OCI-LY1 (cell line): ENCODE measurements at regions not wholly inside any gene's neighbourhood (a gene's known extent, or its start where the extent isn't known, plus 50 kb on each side); places are given as distances from the start of the nearest gene placed in this dataset.
A peak's percentile ranks its signal among the peaks of the same experiment; 100 is the strongest.

ENCODE experiments used
- H2AFZ ChIP-seq: fragments of 200-600 bp; sonication (generic), shearing (Covaris generic); 2 replicates; pipeline ENCODE4 v1.6.0; 2014; ENCODE audit warnings: antibody characterized with exemption, mild to moderate bottlenecking, low read length
- H3F3A ChIP-seq: fragments of 200-600 bp; sonication (generic), shearing (Covaris generic); 2 replicates; pipeline ENCODE4 v1.6.0; 2014; ENCODE audit warnings: mild to moderate bottlenecking, antibody characterized with exemption, low read length, moderate library complexity; ENCODE audit not compliant: insufficient read depth
- H3K27ac ChIP-seq: fragments of 200-600 bp; sonication (generic); 2 replicates; pipeline ENCODE4 v1.5.1; 2014; ENCODE audit warnings: low read length, mixed run types, mild to moderate bottlenecking, low read depth; ENCODE audit not compliant: poor library complexity, severe bottlenecking
- H3K27me3 ChIP-seq: fragments of 200-600 bp; sonication (generic); 2 replicates; pipeline ENCODE4 v1.6.0; 2014; ENCODE audit warnings: antibody characterized with exemption, mild to moderate bottlenecking, low read length, moderate library complexity; ENCODE audit not compliant: insufficient read depth
- H3K36me3 ChIP-seq: fragments of 200-600 bp; sonication (generic); 2 replicates; pipeline ENCODE4 v1.6.1; 2014; ENCODE audit warnings: mild to moderate bottlenecking, antibody characterized with exemption, low read length, moderate library complexity, mixed read lengths; ENCODE audit not compliant: insufficient read depth
- H3K4me1 ChIP-seq: fragments of 200-600 bp; sonication (generic); 2 replicates; pipeline ENCODE4 v1.5.1; 2014; ENCODE audit warnings: mild to moderate bottlenecking, low read length, moderate library complexity; ENCODE audit not compliant: insufficient read depth, severe bottlenecking
- H3K4me2 ChIP-seq: fragments of 200-600 bp; sonication (generic), shearing (Covaris generic); 2 replicates; pipeline ENCODE4 v1.6.1; 2014; ENCODE audit warnings: low read length
- H3K4me3 ChIP-seq: fragments of 200-600 bp; sonication (generic); 2 replicates; pipeline ENCODE4 v1.5.1; 2014; ENCODE audit warnings: low read length, low read depth, mild to moderate bottlenecking, mixed read lengths; ENCODE audit not compliant: poor library complexity, severe bottlenecking
- H3K79me2 ChIP-seq: fragments of 200-600 bp; shearing (Covaris generic); 2 replicates; pipeline ENCODE4 v1.6.1; 2016; ENCODE audit warnings: mixed run types, low read length, mixed read lengths; ENCODE audit not compliant: insufficient read depth
- H3K9ac ChIP-seq: fragments of 200-600 bp; sonication (generic), shearing (Covaris generic); 2 replicates; pipeline ENCODE4 v1.6.1; 2014; ENCODE audit warnings: mild to moderate bottlenecking, low read length, mixed read lengths
- H3K9me2 ChIP-seq: fragments of 200-600 bp; sonication (generic), shearing (Covaris generic); 2 replicates; pipeline ENCODE4 v1.6.1; 2014; ENCODE audit warnings: low read depth, mild to moderate bottlenecking, low read length, mixed read lengths
- H3K9me3 ChIP-seq: fragments of 200-600 bp; shearing (Covaris generic); 2 replicates; pipeline ENCODE4 v1.6.1; 2014; ENCODE audit warnings: low read length, mixed read lengths
- H4K20me1 ChIP-seq: fragments of 200-600 bp; sonication (generic), shearing (Covaris generic); 2 replicates; pipeline ENCODE4 v1.6.0; 2016; ENCODE audit warnings: mild to moderate bottlenecking, low read length; ENCODE audit not compliant: insufficient read depth
- EZH2 ChIP-seq: fragments of 200-600 bp; sonication (generic), shearing (Covaris generic); IDR thresholded peaks from 2 replicates; pipeline ENCODE4 v1.8.0; 2017; ENCODE audit warnings: borderline replicate concordance, mixed run types, mild to moderate bottlenecking, antibody characterized with exemption, low read length, moderate library complexity, mixed read lengths
- TF ChIP-seq, protein P1 (sequence below): fragments of 200-600 bp; sonication (generic), shearing (Covaris generic); IDR thresholded peaks from 2 replicates; pipeline ENCODE4 v1.5.1; 2017; ENCODE audit warnings: mild to moderate bottlenecking, antibody characterized with exemption, low read length, moderate library complexity, mixed read lengths

DNA sequence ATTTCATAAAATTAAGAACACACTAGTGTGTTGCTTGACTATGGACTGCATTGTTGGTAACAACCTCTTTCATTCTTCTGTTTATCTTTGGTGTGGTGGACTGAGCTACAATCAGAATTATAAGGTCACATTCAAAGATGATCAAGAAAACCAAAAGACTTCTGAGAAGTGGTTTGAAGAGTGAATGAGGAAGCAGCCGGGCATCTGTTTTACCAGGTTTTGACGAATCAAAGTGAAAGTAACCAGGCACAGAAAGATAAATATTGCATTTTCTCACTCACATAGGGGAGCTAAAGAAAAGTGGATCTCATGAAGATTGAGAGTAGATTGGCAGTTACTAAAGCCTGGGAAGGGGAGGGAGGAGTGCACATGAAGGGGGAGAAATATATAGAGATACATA is 589.1 kb downstream of the ZNF608 start:
- Histone ChIP-seq H2AFZ (peak overlapping the region; percentile 53), H4K20me1 (no peaks in the 10 kb centered on the region), H3K36me3 (no peaks in the 10 kb centered on the region), H3K27me3 (no peaks in the 10 kb centered on the region), H3K9ac (peak overlapping the region; percentile 52), H3K4me2 (peak overlapping the region; percentile 71), H3K27ac (peak overlapping the region; percentile 65), H3K4me1 (peaks cover 55% of the 10 kb centered on the region), H3K9me3 (peaks cover 23% of the 10 kb centered on the region), H3K79me2 (no peaks in the 10 kb centered on the region), H3F3A (no peaks in the 10 kb centered on the region), H3K9me2 (no peaks in the 10 kb centered on the region), H3K4me3 (peak overlapping the region; percentile 43)
- TF ChIP-seq, protein P1, sequence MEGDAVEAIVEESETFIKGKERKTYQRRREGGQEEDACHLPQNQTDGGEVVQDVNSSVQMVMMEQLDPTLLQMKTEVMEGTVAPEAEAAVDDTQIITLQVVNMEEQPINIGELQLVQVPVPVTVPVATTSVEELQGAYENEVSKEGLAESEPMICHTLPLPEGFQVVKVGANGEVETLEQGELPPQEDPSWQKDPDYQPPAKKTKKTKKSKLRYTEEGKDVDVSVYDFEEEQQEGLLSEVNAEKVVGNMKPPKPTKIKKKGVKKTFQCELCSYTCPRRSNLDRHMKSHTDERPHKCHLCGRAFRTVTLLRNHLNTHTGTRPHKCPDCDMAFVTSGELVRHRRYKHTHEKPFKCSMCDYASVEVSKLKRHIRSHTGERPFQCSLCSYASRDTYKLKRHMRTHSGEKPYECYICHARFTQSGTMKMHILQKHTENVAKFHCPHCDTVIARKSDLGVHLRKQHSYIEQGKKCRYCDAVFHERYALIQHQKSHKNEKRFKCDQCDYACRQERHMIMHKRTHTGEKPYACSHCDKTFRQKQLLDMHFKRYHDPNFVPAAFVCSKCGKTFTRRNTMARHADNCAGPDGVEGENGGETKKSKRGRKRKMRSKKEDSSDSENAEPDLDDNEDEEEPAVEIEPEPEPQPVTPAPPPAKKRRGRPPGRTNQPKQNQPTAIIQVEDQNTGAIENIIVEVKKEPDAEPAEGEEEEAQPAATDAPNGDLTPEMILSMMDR = no peak
- TF ChIP-seq EZH2 = no peak

DNA sequence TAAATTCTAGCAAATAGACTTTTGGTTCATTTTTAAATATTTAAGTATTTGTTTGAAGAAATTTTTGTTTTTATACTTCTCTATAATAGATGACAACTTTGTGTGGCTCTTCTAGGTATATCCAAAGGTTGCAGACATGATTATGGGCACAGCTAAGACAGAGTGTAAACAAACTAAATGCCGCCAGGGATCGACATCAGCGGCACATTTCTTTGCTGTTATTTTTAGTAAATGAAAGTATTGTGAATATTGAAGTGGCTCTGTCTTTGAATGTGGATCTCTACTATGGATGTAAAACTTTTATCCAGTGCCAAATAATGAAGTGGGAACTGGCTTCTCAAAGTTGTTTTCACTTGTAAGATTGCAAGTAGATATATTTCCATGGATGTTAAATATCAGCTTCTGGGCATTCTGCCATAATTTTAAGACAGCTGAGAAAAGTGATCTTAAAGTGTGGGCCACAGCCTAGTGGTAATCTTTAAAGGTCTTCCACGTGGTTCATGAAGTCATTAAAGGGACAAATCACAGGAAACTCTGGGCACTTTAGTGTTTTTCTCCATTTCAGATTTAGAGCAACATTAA is 589.9 kb downstream of the ZNF608 start:
- Histone ChIP-seq H3K9ac (no peak overlapping the region), H3K36me3 (no peaks in the 10 kb centered on the region), H2AFZ (peak overlapping the region; percentile 53), H3K4me1 (peaks cover 47% of the 10 kb centered on the region), H3K4me3 (no peak overlapping the region), H3F3A (no peaks in the 10 kb centered on the region), H3K9me3 (peaks cover 23% of the 10 kb centered on the region), H3K9me2 (no peaks in the 10 kb centered on the region), H3K27ac (peak overlapping the region; percentile 65), H3K27me3 (no peaks in the 10 kb centered on the region), H3K4me2 (no peak overlapping the region), H3K79me2 (no peaks in the 10 kb centered on the region), H4K20me1 (no peaks in the 10 kb centered on the region)
- TF ChIP-seq EZH2 = no peak
- TF ChIP-seq, protein P1 = no peak

DNA sequence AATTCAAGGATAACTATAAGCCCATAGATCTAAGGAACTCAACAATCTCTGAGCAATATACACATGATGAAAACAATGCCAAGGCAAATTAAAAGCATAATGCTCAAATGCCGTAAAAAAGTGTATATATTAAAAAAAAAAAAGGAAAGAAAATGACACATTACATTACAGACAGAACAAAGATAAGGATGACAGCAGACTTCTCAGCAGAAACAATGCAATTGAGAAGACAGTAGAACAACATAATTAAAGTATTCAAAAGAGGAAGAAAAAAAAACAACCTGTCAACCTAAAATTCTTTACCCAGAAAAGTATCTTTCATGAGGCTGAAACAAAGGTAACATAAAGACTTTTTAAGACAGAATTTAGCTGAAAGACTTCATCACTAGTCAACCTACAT is 591.7 kb downstream of the ZNF608 start:
- Histone ChIP-seq H3K4me1 (peaks cover 30% of the 10 kb centered on the region), H2AFZ (no peak overlapping the region), H3K36me3 (no peaks in the 10 kb centered on the region; the same call in 1 of the 2 replicates), H4K20me1 (no peaks in the 10 kb centered on the region), H3K9me3 (peaks cover 23% of the 10 kb centered on the region), H3K9me2 (no peaks in the 10 kb centered on the region), H3K9ac (no peak overlapping the region), H3K79me2 (no peaks in the 10 kb centered on the region), H3K4me2 (no peak overlapping the region), H3F3A (no peaks in the 10 kb centered on the region), H3K4me3 (no peak overlapping the region), H3K27me3 (no peaks in the 10 kb centered on the region), H3K27ac (no peak overlapping the region)
- TF ChIP-seq, protein P1 = no peak
- no peak for TF ChIP-seq EZH2
